Nephron progenitor cell (in vitro differentiated cells): ENCODE measurements at regions not wholly inside any gene's neighbourhood (a gene's known extent, or its start where the extent isn't known, plus 50 kb on each side); places are given as distances from the start of the nearest gene placed in this dataset.

Source experiments
- DNase-seq: peaks from one replicate; pipeline ENCODE4 v3.0.0; 2021
- H3K27ac Mint-ChIP-seq: 2 replicates; pipeline ENCODE4 v1.8.0; 2021; ENCODE audit warnings: mild to moderate bottlenecking, moderate library complexity, mixed read lengths
- H3K27me3 Mint-ChIP-seq: 2 replicates; pipeline ENCODE4 v1.8.0; 2021; ENCODE audit warnings: mild to moderate bottlenecking, low read depth, mixed read lengths; ENCODE audit not compliant: poor library complexity
- H3K36me3 Mint-ChIP-seq: 2 replicates; pipeline ENCODE4 v1.8.0; 2021; ENCODE audit warnings: low read depth, mixed read lengths
- H3K4me1 Mint-ChIP-seq: 2 replicates; pipeline ENCODE4 v1.8.0; 2021; ENCODE audit warnings: mixed read lengths
- H3K4me3 Mint-ChIP-seq: 2 replicates; pipeline ENCODE4 v1.8.0; 2021; ENCODE audit warnings: mild to moderate bottlenecking, moderate library complexity, mixed read lengths
- H3K9me3 Mint-ChIP-seq: 2 replicates; pipeline ENCODE4 v1.8.0; 2021; ENCODE audit warnings: mild to moderate bottlenecking, moderate library complexity, mixed read lengths
- TF ChIP-seq, protein P1 (sequence below): fragments of 200-600 bp; sonication (generic); IDR thresholded peaks from 2 replicates; pipeline ENCODE4 v1.5.0; 2021; ENCODE audit warnings: antibody characterized with exemption

DNA sequence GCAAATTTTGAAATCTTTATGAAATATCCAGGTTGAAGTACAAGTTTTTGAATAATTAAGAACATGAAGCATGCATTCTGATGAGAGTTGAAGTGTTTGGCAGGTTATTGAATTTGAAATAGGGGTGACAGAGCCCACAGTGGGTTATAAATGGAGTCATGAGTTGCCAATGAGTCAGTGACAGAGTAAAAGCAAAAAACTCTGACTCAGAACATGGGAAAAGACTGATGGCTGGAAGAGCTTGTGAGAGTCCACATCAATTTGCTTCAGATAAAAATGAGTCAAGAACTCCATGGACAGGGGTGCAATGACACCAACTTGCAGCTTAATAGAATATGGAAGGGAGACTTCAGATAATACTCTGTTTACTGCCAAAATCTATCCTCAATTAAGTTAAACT lies 105.3 kb downstream of the SLC6A15 start:
- H3K9me3 Mint-ChIP-seq, result no peaks in the 10 kb centered on the region
- H3K4me3 Mint-ChIP-seq, result no peak overlapping the region
- no peaks in the 10 kb centered on the region for H3K36me3 Mint-ChIP-seq
- no peaks in the 10 kb centered on the region for H3K27me3 Mint-ChIP-seq
- no peak overlapping the region for H3K27ac Mint-ChIP-seq
- H3K4me1 Mint-ChIP-seq, result no peaks in the 10 kb centered on the region
- TF ChIP-seq, protein P1, sequence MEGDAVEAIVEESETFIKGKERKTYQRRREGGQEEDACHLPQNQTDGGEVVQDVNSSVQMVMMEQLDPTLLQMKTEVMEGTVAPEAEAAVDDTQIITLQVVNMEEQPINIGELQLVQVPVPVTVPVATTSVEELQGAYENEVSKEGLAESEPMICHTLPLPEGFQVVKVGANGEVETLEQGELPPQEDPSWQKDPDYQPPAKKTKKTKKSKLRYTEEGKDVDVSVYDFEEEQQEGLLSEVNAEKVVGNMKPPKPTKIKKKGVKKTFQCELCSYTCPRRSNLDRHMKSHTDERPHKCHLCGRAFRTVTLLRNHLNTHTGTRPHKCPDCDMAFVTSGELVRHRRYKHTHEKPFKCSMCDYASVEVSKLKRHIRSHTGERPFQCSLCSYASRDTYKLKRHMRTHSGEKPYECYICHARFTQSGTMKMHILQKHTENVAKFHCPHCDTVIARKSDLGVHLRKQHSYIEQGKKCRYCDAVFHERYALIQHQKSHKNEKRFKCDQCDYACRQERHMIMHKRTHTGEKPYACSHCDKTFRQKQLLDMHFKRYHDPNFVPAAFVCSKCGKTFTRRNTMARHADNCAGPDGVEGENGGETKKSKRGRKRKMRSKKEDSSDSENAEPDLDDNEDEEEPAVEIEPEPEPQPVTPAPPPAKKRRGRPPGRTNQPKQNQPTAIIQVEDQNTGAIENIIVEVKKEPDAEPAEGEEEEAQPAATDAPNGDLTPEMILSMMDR, result no peak
- no peak for DNase-seq

DNA sequence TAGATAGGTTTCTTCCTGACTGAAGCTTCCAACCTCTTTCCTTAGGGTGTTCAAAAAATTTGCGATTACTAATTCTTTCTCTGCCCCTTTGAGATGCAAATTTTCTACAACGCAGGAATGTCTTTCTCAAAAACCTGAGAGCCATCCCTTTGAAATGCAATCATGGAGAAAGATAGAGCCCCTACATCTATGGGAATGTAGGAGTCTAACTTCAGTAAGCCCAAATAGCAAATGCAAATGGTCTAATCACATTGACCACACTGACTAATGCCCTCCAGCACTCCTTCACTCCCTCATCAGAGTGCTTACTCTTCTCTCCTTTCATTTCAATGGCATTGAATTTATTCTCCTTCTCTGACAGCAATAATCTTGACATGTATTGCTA lies 107.1 kb downstream of the SLC6A15 start:
- DNase-seq, result no peak
- H3K27ac Mint-ChIP-seq, result no peak overlapping the region
- TF ChIP-seq, protein P1, result no peak

DNA sequence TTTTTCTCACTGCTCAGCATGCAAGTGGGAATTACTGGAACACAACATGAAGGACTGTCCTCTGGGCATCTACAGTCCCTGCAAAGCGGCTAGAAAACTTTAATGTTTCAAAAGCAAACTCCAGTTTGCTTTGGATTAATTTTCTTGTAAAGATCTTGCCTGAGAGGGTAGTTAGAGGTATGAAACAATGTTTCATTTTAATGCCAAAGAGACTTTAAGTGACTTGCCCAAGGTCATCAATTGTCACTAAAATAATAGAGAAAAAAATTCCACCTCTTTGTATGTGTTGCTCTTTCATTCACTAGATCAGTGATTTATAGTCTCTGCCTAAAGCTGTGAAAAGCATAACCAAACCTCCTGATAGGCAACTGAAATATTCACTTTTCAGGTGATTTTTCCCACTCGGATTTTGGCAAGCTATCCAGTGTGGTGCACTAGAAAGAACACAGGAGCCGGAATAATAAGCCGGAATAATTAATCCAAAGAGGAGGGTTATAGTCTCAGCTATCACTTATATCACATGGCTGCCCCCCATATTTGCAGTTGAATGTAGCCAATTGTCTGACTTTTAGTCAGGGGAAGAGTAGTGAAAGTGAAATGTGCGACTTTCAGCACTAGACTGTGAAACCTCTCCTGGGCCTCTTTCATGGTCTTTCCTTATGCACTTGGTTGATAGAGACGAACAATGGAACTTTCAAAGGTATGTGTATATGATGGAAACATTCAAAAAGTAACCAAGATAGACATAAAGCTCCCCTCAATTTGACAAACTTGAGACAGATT lies 107.7 kb downstream of the SLC6A15 start:
- Mint-ChIP-seq H3K27me3 (peaks cover 5% of the 10 kb centered on the region), H3K4me1 (no peaks in the 10 kb centered on the region), H3K9me3 (no peaks in the 10 kb centered on the region), H3K4me3 (no peak overlapping the region), H3K27ac (no peak overlapping the region), H3K36me3 (no peaks in the 10 kb centered on the region)
- TF ChIP-seq, protein P1, result no peak
- no peak for DNase-seq

More for the DNA sequence above, 107.1 kb downstream of the SLC6A15 start:
- H3K27me3 Mint-ChIP-seq, result peaks cover 5% of the 10 kb centered on the region
- H3K4me3 Mint-ChIP-seq, result no peak overlapping the region
- no peaks in the 10 kb centered on the region for H3K4me1 Mint-ChIP-seq
- H3K9me3 Mint-ChIP-seq, result no peaks in the 10 kb centered on the region
- no peaks in the 10 kb centered on the region for H3K36me3 Mint-ChIP-seq

DNA sequence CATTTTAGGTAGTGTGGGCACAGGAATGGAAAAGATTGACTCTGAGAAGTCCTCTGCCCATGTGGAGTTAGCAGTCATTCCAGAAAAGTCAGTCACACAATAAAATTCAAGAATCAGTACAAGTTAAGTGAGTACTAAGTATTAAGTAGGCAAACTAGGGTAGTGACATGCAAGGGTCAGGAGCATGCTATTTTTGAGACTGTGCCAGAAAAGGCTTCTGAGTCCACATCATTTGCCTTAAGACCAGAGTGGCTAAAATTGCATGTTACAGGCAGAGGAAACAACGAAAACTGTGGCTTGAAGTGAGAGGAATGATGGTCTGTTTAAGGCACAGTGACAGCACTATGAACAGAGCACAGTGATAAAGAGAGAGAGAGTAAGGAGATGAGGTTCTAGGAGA lies 108.9 kb downstream of the SLC6A15 start:
- TF ChIP-seq, protein P1, result no peak
- H3K27me3 Mint-ChIP-seq, result peaks cover 5% of the 10 kb centered on the region
- DNase-seq, result no peak
- H3K9me3 Mint-ChIP-seq, result no peaks in the 10 kb centered on the region
- H3K27ac Mint-ChIP-seq, result no peak overlapping the region
- H3K4me3 Mint-ChIP-seq, result no peak overlapping the region
- no peaks in the 10 kb centered on the region for H3K4me1 Mint-ChIP-seq
- no peaks in the 10 kb centered on the region for H3K36me3 Mint-ChIP-seq

DNA sequence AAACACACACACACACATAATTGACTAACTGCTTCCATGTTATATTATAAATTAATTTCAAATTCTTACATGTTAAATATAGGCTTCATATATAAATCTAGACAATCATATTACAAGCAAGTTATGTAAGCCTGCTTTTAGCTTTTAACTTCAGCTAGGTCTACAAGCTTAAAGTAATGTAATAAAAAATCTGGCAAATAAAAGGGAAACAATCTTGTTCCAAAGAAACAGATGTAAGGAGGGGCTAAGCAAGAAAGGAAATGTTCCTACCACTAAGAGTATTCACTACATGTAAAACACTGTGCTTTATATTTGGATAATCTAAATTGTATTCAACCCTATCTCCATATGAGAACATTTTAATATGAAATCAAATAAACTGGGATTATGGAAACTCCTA lies 110.4 kb downstream of the SLC6A15 start:
- Mint-ChIP-seq H3K27ac (no peak overlapping the region), H3K36me3 (no peaks in the 10 kb centered on the region), H3K27me3 (peaks cover 5% of the 10 kb centered on the region), H3K9me3 (no peaks in the 10 kb centered on the region), H3K4me3 (no peak overlapping the region), H3K4me1 (no peaks in the 10 kb centered on the region)
- no peak for DNase-seq
- TF ChIP-seq, protein P1, result no peak
